GM13977 (cell line): ENCODE measurements at regions not wholly inside any gene's neighbourhood (a gene's known extent, or its start where the extent isn't known, plus 50 kb on each side); places are given as distances from the start of the nearest gene placed in this dataset.
"Not testable (repeated sequence)": the region's sequence is repeated elsewhere in the genome, so short reads cannot be mapped to it uniquely, and the experiment has no call there.

Experiments
- DNase-seq: peaks from one replicate; pipeline ENCODE4 v3.0.0; 2012; ENCODE audit warnings: low spot score
- CTCF ChIP-seq: IDR thresholded peaks from 2 replicates; pipeline ENCODE4 v1.5.1; 2012; ENCODE audit warnings: mild to moderate bottlenecking, control low read depth; ENCODE audit not compliant: insufficient read depth; ENCODE audit errors: extremely low read depth, missing control alignments
- in situ Hi-C: fragments of 300-500 bp; cut with MboI; formaldehyde crosslinking; loops from one replicate; pipeline ENCODE4 v1.12.0; 2022; ENCODE audit warnings: low sequenced_read_pairs, low pct_unique_long_range_greater_than_20kb, mixed read lengths, inconsistent platforms; ENCODE audit not compliant: unreplicated experiment

- in situ Hi-C loops = no loop called here
- TF ChIP-seq CTCF = no peak
- no peak for DNase-seq
Measured at GRCh38 chr15:36186376-36186775, 393.1 kb upstream of the CDIN1 start.

GRCh38 chr15:36191459-36191858, 388.0 kb upstream of the CDIN1 start:
- in situ Hi-C loops = no loop called here
- no peak for DNase-seq
- no peak for TF ChIP-seq CTCF

GRCh38 chr15:36195361-36196007, 383.9 kb upstream of the CDIN1 start:
- in situ Hi-C loops, DNase-seq: not testable (repeated sequence)

- no peak for DNase-seq
- in situ Hi-C loops = no loop called here
- TF ChIP-seq CTCF = no peak
Measured at GRCh38 chr15:36208868-36209582, 370.4 kb upstream of the CDIN1 start.

GRCh38 chr15:36210426-36210825, 369.0 kb upstream of the CDIN1 start:
- no peak for TF ChIP-seq CTCF
- no peak for DNase-seq
- in situ Hi-C loops = no loop called here

- in situ Hi-C loops = no loop called here
- no peak for TF ChIP-seq CTCF
- no peak for DNase-seq
Measured at GRCh38 chr15:36218322-36218721, 361.1 kb upstream of the CDIN1 start.

GRCh38 chr15:36218991-36219390, 360.4 kb upstream of the CDIN1 start:
- DNase-seq = no peak
- no peak for TF ChIP-seq CTCF
- in situ Hi-C loops = no loop called here
